SH-SY5Y (cell line): ENCODE measurements at regions not wholly inside any gene's neighbourhood (a gene's known extent, or its start where the extent isn't known, plus 50 kb on each side); places are given as distances from the start of the nearest gene placed in this dataset.

Experiments used
- GATA2 ChIP-seq: IDR thresholded peaks from 2 replicates; pipeline ENCODE4 v1.6.1; 2011; ENCODE audit warnings: mild to moderate bottlenecking, low read depth, low read length
- GATA3 ChIP-seq: IDR thresholded peaks from 2 replicates; pipeline ENCODE4 v1.6.1; 2011; ENCODE audit warnings: low read depth, mild to moderate bottlenecking, low read length, moderate library complexity

DNA sequence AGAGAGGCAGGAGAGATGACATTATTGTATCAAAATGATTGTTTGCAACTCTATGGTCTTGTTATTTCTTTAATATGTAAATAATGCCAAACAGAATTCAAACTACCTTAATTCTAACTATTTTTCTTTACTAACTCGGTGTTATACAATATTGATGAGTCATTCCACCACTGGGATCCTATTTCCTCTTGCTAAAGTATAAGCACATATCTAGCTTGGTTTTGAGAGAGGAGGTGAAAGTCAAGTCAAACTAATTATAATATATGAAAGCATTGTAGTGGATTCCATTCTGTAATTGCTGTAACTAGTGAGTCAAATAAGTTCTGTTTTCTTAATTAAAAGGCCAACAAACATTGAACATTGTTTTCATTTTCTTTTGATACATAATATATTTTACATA is 837.6 kb downstream of the PDHA2 start:
- TF ChIP-seq GATA2 (no peak), GATA3 (no peak)

DNA sequence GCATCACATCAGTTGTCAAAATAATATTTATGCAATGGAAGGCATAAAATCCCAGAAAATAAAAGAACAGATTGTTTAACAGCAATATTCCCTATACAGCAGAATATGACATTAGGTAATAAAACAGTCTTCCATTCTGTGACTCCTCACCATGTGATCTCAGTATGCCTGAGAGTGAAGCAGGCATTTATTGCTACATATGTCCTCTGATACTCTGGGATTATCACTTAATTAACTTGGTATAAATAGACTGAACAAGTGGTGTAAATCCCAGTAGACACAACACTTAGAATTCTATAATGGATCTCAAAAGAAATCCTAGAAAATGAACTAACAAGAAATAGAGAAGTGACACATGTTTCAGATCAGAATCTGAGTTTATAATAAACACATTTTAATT is 841.3 kb downstream of the PDHA2 start:
- no peak for TF ChIP-seq GATA3
- TF ChIP-seq GATA2, result no peak

DNA sequence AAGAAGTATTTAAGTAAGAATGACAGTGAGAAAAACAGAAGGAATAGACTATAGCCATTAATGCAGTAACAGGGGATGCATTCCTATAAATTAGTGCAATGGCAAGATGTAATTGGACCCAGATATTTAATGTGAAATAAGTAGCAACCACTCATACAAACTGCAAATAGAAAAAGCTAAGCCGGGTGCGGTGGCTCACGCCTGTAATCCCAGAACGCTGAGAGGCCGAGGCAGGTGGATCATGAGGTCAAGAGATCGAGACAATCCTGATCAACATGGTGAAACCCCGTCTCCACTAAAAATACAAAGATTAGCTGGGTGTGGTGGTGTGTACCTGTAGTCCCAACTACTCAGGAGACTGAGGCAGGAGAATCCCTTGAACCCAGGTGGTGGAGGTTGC is 845.8 kb downstream of the PDHA2 start:
- TF ChIP-seq GATA3 (no peak), GATA2 (no peak)

DNA sequence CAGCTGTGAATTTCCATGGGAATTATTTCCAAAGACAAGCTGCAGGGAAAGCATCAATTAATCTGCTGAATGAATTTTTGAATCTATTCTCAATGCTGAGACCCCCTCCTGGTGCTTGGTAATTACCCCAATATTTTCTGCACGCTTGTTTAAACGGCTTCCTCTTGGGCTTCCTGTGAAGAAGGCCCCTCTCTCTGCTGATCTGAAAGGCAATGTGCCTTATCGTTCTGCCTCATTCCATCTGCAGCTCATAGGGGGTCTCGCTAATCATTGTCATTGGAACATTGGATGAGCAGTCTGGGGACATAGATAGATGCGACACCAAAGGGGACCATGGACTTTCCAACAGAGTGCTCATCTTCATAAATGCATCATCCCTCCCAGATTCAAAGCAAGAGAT is 851.6 kb downstream of the PDHA2 start:
- no peak for TF ChIP-seq GATA2

DNA sequence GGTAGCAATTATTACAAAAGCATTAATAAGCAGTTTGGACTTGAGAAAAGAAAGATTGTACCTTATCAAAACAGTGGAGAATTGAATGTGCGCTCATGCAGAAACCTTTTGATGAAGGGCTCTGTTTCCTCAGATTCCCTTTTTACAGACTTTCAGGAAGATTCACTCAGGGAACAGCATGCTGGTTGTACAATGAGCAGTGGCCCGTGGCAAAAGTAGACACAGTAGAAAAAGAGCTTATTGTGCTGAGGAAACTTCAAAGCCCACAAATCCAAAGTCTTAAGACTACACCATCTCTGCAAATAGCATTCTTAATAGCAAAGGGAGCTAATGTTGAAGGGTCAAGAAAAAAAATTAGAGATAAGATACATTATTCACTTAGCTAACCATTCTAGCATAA is 858.9 kb downstream of the PDHA2 start:
- TF ChIP-seq GATA3, result no peak
- no peak for TF ChIP-seq GATA2

DNA sequence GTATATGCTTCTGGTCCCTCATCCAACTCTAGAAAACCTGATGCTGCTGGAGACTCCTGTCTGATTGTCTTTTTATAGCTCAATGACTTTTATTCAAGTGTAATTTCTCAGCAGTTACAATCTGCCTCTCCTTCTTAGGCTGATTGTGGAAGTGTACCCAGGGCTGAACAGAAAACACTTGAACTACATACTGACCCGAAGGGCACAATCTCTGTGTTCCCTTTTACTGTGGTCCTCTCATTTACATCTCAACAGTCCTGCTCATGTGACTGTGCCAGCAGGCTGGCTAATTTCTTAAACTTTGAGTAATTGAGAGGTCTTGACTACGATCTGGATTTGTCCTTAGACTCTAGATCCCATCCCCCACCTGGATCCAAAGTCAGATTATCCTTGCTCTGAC is 863.4 kb downstream of the PDHA2 start:
- TF ChIP-seq GATA3 (no peak), GATA2 (no peak)

DNA sequence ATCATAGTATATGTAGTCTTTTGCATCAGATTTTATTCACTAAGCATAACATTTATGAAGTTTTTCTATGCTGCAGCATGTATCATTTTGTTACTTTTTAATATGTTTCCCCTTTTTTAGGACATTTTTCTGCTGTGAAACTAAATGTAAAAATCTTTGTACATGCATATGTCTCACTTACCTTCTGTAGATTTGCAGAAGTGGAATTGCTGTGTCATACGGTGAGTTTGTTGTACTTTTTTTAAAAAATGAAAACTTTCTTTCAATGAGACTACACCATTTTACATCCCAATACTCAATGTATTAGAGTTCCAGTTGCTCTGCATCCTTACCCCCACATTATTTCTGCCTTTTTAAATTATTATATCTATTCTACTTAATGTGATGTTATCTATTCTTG is 868.9 kb downstream of the PDHA2 start:
- TF ChIP-seq GATA3 (no peak), GATA2 (no peak)

DNA sequence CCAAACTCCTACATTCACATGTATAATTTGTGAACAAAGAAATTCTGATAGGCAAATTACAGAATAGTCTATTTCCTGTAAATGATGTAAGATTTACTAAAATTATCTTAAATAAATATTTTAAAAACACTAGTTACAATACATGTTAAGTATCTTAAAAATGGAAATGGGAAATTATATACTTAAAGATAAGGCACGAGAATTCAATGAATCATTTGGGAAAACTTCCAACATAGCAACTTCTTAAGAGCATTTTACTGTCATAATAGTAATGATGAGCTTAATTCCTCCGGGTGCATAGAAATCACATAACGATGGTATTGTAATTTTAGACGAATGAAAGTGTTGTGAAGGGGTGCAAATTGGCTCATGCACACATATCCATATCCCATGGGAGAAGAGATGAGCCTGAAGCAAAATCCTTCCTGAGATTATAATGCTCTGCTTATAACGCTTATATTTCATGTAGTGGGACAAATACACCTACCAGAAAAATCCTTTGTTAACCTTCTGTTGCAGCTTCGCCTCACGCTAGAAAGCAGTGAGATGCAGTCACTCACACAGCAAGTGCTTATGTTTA is 873.5 kb downstream of the PDHA2 start:
- no peak for TF ChIP-seq GATA3
- no peak for TF ChIP-seq GATA2

DNA sequence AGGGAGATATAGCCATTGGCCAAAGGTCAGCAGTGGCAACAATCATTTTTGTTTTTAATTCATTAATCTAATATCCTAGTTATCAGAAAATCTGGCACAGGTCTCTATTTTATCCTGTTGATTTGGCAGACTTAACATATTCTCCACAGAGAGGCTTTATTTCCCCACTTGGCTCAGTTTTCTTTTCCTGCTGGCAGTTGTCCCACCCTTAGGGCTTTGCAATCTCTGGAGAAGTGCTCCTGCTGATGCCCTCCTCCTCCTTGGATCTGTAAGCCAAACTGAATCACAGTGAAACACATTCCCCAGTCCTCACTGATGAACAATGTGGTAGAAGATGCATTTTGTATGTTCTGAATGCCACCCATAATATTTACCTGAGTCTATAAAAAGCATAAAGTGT is 889.7 kb downstream of the PDHA2 start:
- no peak for TF ChIP-seq GATA2
- no peak for TF ChIP-seq GATA3

DNA sequence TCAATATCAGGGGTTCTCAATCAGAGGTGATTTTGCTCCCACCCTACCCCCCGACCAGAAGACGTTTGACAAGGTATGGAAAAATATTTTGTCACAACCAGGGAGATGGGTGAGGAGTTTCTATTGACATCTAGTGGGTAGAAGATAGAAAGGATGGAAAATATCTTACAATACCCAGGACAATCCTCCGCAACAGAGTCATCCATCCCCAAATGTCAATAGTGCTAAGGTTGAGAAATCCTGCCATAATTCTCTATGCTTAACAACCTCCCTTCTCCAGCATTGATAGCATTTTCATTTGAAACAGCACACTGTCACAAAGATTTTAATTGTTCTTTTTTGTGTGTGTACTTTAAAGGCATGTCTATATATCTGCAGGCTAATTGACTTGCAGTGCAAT is 890.5 kb downstream of the PDHA2 start:
- TF ChIP-seq GATA3, result no peak
- no peak for TF ChIP-seq GATA2

DNA sequence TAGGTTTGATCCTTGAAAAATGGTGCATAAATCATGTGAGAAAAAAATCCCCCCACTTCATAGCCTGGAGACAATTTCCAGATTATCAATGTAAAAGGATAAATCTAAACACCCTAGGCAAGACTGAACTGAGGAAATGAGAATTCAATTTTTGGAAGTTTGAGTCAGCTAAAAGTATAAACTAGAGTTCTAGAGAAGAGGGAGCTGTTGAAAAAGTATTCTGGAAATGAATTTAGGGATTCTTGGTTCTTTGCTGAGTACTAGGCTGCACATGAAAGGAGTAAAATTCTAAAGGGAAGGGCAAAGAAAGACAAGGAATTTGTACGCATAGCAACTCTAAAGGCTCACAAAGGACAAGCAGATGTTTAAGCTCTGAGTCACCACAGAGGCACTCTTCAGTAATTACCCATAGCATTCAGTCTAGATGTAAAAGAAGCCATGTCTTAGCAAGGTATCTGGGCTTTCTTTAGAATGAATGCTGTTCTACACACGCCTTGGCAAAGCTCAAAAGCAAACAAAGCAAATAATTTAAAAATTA is 896.5 kb downstream of the PDHA2 start:
- TF ChIP-seq GATA3 (no peak), GATA2 (no peak)

DNA sequence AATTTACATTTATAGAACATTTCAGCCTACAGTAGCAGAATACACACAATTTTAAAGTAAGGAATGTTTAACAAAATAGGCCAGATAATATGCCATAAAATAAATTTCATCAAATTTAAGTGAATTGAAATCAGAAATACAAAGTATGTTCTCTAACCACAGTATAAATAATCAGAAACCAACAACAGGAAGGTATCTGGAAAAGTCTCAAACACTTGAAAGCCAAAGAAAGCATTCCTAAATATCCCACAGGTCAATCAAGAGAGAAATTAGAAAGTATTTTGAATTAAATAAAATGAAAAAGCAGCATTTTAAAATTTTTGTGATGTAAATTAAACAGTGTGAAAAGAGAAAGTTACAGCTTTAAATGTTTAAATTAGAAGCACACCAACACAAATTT is 899.2 kb downstream of the PDHA2 start:
- TF ChIP-seq GATA3 (no peak), GATA2 (no peak)

DNA sequence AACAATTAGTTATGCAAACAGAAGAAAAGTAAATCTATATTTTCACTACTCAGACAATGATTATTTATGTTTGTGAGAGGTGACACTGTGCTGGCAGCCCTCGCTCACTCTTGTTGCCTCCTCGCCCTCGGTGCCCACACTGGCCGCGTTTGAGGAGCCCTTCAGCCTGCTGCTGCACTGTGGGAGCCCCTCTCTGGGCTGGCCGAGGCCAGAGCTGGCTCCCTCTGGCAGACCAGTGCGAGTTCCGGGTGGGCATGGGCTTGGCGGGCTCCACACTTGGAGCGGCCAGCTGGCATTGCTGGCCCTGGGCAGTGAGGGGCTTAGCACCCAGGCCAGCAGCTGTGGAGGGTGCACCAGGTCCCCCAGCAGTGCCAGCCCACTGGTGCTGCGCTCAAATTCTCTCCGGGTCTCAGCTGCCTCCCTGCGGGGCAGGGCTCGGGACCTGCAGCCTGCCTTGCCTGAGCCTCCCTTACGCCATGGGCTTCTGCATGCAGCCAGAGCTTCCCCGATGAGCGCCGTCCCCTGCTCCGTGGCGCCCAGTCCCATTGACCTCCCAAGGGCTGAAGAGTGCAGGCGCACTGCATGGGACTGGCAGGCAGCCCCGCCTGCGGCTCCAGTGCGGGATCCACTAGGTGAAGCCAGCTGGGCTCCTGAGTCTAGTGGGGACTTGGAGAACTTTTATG is 902.6 kb downstream of the PDHA2 start:
- no peak for TF ChIP-seq GATA2
- TF ChIP-seq GATA3, result no peak

DNA sequence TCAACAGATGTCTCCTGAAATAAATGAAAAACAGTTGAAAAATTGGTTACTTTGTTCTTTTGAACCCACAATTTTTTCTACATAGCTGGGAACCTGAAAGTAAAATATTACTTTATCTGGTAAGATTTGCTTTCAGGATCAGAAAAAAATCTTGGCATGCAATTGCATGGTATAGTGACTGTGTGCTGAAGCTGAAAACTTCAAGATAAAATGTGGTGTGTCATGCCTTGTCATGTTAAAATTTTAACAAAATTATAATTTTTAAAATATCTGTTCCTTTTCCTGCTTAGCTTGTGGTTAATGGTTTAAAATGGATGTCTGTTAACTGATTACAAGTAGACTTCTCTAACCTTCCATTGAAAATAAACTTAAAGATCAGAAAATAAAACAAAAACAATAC is 904.8 kb downstream of the PDHA2 start:
- TF ChIP-seq GATA2 (no peak), GATA3 (no peak)

DNA sequence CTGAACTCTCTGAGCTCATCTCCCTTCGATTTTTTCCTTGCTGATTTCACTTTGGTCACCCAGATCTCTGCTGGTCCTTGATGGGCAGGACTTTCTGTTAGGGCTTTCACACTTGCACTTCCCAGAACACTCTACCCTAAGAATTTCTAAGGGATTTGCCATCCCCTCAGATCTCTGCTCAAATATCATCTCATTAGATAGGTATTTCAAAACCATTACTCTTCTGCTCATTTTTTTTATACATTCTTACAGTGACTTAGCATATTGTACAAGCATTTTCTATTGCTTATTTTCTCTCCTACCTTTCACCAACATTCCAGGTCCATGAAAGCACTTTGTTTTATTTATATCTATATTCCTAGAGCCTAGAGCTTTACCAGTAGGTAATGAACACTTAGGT is 913.3 kb downstream of the PDHA2 start:
- no peak for TF ChIP-seq GATA3
- TF ChIP-seq GATA2, result no peak
